K562 (cell line): ENCODE measurements at regions not wholly inside any gene's neighbourhood (a gene's known extent, or its start where the extent isn't known, plus 50 kb on each side); places are given as distances from the start of the nearest gene placed in this dataset.

Source experiments
- ATAC-seq: fragments of 200-7000 bp; cut with Tn5 transposase; 3 replicates; pipeline ENCODE4 v1.9.1; 2020; ENCODE audit warnings: moderate library complexity
- BruUV-seq: library from RNA; stranded (reverse); fragments of 400-500 nt; replicated peaks from 2 replicates; lab custom pipeline; 2021; lab: Mats Ljungman, UMichigan
- CTCF ChIA-PET: fragments of 300-600 bp; formaldehyde crosslinking; extraction: SDS; loops from one replicate; lab custom pipeline; 2021; ENCODE audit warnings: low intra/inter-chr PET ratio; lab: Yijun Ruan, JAX
- POLR2A ChIA-PET: fragments of 300-600, 350-650 bp; sonication (Branson Sonifier 250); formaldehyde crosslinking; extraction: SDS; loops from one replicate; lab custom pipeline; 2021; ENCODE audit warnings: antibody characterized with exemption, inconsistent platforms; lab: Yijun Ruan, JAX
- DNase-seq, 4 experiments: peaks; one replicate each; pipeline versions ENCODE4 v3.0.0 to v3.0.0-alpha.2; 2011 to 2018; ENCODE audit warnings: low spot score in 3 of 4, mixed read lengths in 3 of 4; ENCODE audit errors: extremely low read depth in 1 of 4
- FAIRE-seq: peaks from 2 replicates; lab custom pipeline; 2011; peaks lifted over from hg19 to GRCh38; lab: Jason Lieb, UNC
- H2AFZ ChIP-seq: 2 replicates; pipeline ENCODE4 v1.6.0; 2011; ENCODE audit warnings: low read depth, low read length, control low read depth, inconsistent platforms
- H3K27ac ChIP-seq: fragments of 200-600 bp; 3 replicates; pipeline ENCODE4 v1.8.0; 2011; ENCODE audit warnings: low read depth, mild to moderate bottlenecking, control low read depth, inconsistent platforms, low read length, moderate library complexity, mixed read lengths; ENCODE audit errors: extremely low read depth
- H3K27me3 ChIP-seq, 2 experiments: fragments of 300-600 bp in 1 of 2; 2 replicates in 1 of 2; 3 replicates in 1 of 2; pipeline versions ENCODE4 v1.6.0 to v1.8.0; 2011; ENCODE audit warnings: inconsistent platforms in 2 of 2, low read length in 2 of 2, mild to moderate bottlenecking in 1 of 2, mixed read lengths in 1 of 2, moderate library complexity in 1 of 2; ENCODE audit not compliant: control insufficient read depth in 2 of 2, insufficient read depth in 2 of 2
- H3K36me3 ChIP-seq: fragments of 300-600 bp; 3 replicates; pipeline ENCODE4 v1.8.0; 2011; ENCODE audit warnings: mild to moderate bottlenecking, low read length, inconsistent platforms; ENCODE audit not compliant: control insufficient read depth, insufficient read depth
- H3K4me1 ChIP-seq, 2 experiments: fragments of 200-600 bp in 1 of 2; replicated peaks in 1 of 2; 2 replicates in 1 of 2; 3 replicates in 1 of 2; pipeline versions ENCODE4 v1.5.1 to v1.8.0; 2011; ENCODE audit warnings: inconsistent platforms in 2 of 2, low read length in 2 of 2, mild to moderate bottlenecking in 1 of 2, mixed read lengths in 1 of 2, moderate library complexity in 1 of 2; ENCODE audit not compliant: control insufficient read depth in 2 of 2, insufficient read depth in 2 of 2
- H3K4me2 ChIP-seq: 2 replicates; pipeline ENCODE4 v1.6.1; 2011; ENCODE audit warnings: low read length, control low read depth, inconsistent platforms, mixed read lengths; ENCODE audit not compliant: insufficient read depth
- H3K4me3 ChIP-seq: fragments of 200-600 bp; sonication (generic), shearing (Covaris generic); 2 replicates; pipeline ENCODE4 v1.5.1; 2016; ENCODE audit warnings: control low read depth, inconsistent platforms
- H3K79me2 ChIP-seq: fragments of 200-600 bp; 3 replicates; pipeline ENCODE4 v1.8.0; 2011; ENCODE audit warnings: low read length, inconsistent platforms; ENCODE audit not compliant: control insufficient read depth, insufficient read depth
- H3K9ac ChIP-seq, 2 experiments: 2 replicates each; pipeline versions ENCODE4 v1.6.0 to v1.6.1; 2011; ENCODE audit warnings: low read depth in 2 of 2, low read length in 2 of 2, control low read depth in 1 of 2, inconsistent platforms in 1 of 2, mild to moderate bottlenecking in 1 of 2, mixed read lengths in 1 of 2; ENCODE audit not compliant: insufficient read depth in 1 of 2
- H3K9me1 ChIP-seq: one replicate; pipeline ENCODE4 v1.6.0; 2011; ENCODE audit warnings: inconsistent platforms, mild to moderate bottlenecking, low read length, moderate library complexity; ENCODE audit not compliant: control insufficient read depth, insufficient read depth
- H3K9me3 ChIP-seq: replicated peaks from 2 replicates; pipeline ENCODE4 v1.5.1; 2011; ENCODE audit warnings: low read depth, low read length, inconsistent platforms; ENCODE audit not compliant: control insufficient read depth, insufficient read depth
- H4K20me1 ChIP-seq: replicated peaks from 2 replicates; pipeline ENCODE4 v1.6.1; 2011; ENCODE audit warnings: low read length, inconsistent platforms, mixed read lengths; ENCODE audit not compliant: control insufficient read depth, insufficient read depth
- E4F1 ChIP-seq: fragments of 250-450 bp; sonication (Bioruptor Pico); IDR thresholded peaks from 2 replicates; pipeline ENCODE4 v1.5.0; 2021; ENCODE audit warnings: mild to moderate bottlenecking, borderline replicate concordance
- MYC ChIP-seq, 2 experiments: fragments of 250-450 bp in 1 of 2; sonication (Bioruptor Pico) in 1 of 2; IDR thresholded peaks; 2 replicates each; pipeline versions ENCODE4 v1.5.1 to v1.6.1; 2012 to 2021; ENCODE audit warnings: low read depth in 2 of 2, borderline replicate concordance in 1 of 2, improper control_type of control experiment in 1 of 2, low read length in 1 of 2, mild to moderate bottlenecking in 1 of 2, moderate library complexity in 1 of 2
- SREBF2 ChIP-seq: sonication (generic); formaldehyde crosslinking; IDR thresholded peaks from 2 replicates; pipeline ENCODE4 v1.4.0; 2020; ENCODE audit warnings: mild to moderate bottlenecking, missing genetic modification reagents
- WGBS: fragments of 100-300 bp; shearing (Covaris generic); methylation state at CpG from one replicate; pipeline ENCODE4 v1.1.6; 2016; ENCODE audit warnings: low coverage, mixed read lengths; ENCODE audit not compliant: insufficient coverage; ENCODE audit errors: missing lambda C conversion rate; 5-methylcytosine and 5-hydroxymethylcytosine counted together
- in situ Hi-C: fragments of 300-500 bp; cut with MboI; formaldehyde crosslinking; loops from 4 replicates; pipeline ENCODE4 v1.15.0; 2018; ENCODE audit warnings: inconsistent platforms, mixed read lengths
- intact Hi-C: fragments of 100-400 bp; cut with micrococcal nuclease; formaldehyde crosslinking; loops from 2 replicates; pipeline ENCODE4 v1.14.2; 2022

GRCh38 chr6:81486234-81486633 is 266.2 kb downstream of the TENT5A start:
- 0% methylated on average over 1 of the region's 1 CpG for WGBS
- H2AFZ ChIP-seq = no peak overlapping the region
- H3K4me2 ChIP-seq = no peak overlapping the region
- H3K9me3 ChIP-seq = 0 out of 2 replicates have a peak, but pooled peaks cover 2% of the 10 kb centered on the region
- intact Hi-C loops = no loop called here
- H3K9ac ChIP-seq = no peak overlapping the region
- no peak for DNase-seq
- H3K4me1 ChIP-seq = no peaks in the 10 kb centered on the region
- FAIRE-seq = no peak
- CTCF ChIA-PET = no interaction called here
- TF ChIP-seq E4F1 (CRISPR knock-in tag) (no peak), SREBF2 (CRISPR knock-in tag) (no peak), MYC (IDR thresholded peaks at IDR 0.05; ENCODE audit: low read depth, low read length) (no peak), MYC (CRISPR knock-in tag; IDR thresholded peaks at IDR 0.05; ENCODE audit: borderline replicate concordance, low read depth) (no peak)
- H3K4me3 ChIP-seq = no peak overlapping the region
- H4K20me1 ChIP-seq = no peaks in the 10 kb centered on the region
- H3K27me3 ChIP-seq = no peaks in the 10 kb centered on the region
- ATAC-seq = no peak
- H3K36me3 ChIP-seq = no peaks in the 10 kb centered on the region
- no peak overlapping the region for H3K27ac ChIP-seq
- in situ Hi-C loops = no loop called here
- POLR2A ChIA-PET = interaction anchor here (0.6 kb wide), 1 partner anchor 44 kb away, joined by 3 read pairs; no protein-coding TSS in a partner anchor
- H3K9me1 ChIP-seq = no peaks in the 10 kb centered on the region
- no peaks in the 10 kb centered on the region for H3K79me2 ChIP-seq
- BruUV-seq = no TSS peak
